ENCODE measurements at regions not wholly inside any gene's neighbourhood (a gene's known extent, or its start where the extent isn't known, plus 50 kb on each side); places are given as distances from the start of the nearest gene placed in this dataset.

- no peak for DNase-seq
These were observed 389.9 kb upstream of the ANXA10 start for GRCh38 chr4:167702391-167702790.

- DNase-seq: no peak
These were observed 380.8 kb upstream of the ANXA10 start for GRCh38 chr4:167711517-167711916.

- peak; percentile 83 for DNase-seq
These were observed 378.6 kb upstream of the ANXA10 start for GRCh38 chr4:167713756-167714155.

DNA sequence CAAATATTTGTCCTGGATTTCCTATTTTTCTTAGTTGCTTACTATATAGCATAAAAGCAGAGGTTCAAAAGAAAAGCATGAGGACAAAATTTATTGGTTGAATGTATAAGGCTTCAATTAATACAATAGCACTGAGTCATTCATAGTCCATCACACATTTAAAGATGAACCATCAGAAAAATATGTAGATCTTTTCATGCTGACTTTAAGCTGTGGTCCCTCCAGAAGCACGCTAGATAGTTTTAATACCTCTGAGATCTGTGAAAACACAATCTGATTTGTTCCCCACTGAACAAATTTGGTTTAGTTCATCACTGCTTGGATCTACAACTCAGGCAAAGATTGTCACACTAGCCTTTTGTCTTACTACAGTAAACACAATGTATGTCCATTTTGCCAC is 377.2 kb upstream of the ANXA10 start:
- peak; percentile 91 for DNase-seq

- no peak for DNase-seq
These were observed 374.8 kb upstream of the ANXA10 start for GRCh38 chr4:167717495-167717894.

DNA sequence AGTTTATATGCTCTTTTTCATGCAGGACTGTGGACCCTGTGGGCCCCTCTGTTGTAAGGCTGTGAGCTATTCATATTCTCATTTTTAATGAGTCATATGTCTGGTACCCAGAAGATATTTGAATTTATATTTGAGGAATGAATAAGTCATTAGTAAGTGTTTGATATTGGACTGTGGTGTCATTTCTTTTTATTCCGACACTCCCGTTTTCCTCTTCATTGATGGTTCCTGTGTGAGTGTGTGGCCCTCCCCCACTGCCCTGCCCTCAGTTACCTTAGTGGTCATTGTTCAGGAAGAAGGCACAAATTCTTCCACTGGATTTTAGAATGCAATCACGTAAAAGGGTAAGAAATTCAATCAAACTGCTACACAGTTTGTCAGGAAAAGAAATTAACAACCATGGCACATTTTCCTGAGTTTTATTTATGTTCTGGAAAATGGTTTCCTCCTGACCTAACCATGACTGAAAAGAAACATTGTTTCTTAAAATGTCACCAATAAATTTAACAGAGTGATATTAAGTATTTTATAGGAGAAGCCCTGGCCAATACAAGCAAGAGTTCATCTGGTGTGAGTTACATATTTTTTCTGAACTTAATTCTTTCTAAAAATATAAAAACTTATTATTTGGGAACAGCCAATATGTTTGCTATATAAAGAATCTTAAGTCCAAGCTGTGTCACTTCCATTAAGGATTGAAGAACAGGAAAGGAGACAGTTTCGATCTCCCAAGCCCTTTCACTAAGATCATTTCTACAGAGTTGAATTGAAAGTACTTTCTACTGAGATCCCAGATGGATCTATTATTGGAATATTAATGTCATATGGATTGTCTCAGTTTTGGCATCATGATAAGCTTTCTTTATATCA is 370.5 kb upstream of the ANXA10 start:
- DNase-seq: peak; percentile 73

GRCh38 chr4:167722487-167722808 is 369.9 kb upstream of the ANXA10 start:
- peak; percentile 18 for DNase-seq

- DNase-seq: no peak
These were observed 367.4 kb upstream of the ANXA10 start for GRCh38 chr4:167724941-167725340.

DNA sequence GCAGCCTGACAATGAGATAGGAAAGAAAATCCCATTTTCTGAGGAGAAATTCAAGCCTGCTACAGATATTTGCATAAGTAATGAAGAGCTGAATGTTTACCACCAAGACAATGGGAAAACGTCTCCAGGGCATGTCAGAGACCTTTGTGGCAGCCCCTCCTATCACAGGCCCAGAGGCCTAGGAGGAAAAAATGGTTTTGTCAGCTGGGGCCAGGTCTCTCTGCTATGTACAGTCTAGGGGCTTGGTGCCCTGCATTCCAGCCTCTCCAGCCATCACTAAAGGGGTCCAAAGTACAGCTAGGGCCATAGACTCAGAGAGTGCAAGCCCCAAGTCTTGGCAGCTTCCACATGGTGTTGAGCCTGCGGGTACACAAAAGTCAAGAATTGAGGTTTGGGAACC is 361.6 kb upstream of the ANXA10 start:
- no peak for DNase-seq

DNA sequence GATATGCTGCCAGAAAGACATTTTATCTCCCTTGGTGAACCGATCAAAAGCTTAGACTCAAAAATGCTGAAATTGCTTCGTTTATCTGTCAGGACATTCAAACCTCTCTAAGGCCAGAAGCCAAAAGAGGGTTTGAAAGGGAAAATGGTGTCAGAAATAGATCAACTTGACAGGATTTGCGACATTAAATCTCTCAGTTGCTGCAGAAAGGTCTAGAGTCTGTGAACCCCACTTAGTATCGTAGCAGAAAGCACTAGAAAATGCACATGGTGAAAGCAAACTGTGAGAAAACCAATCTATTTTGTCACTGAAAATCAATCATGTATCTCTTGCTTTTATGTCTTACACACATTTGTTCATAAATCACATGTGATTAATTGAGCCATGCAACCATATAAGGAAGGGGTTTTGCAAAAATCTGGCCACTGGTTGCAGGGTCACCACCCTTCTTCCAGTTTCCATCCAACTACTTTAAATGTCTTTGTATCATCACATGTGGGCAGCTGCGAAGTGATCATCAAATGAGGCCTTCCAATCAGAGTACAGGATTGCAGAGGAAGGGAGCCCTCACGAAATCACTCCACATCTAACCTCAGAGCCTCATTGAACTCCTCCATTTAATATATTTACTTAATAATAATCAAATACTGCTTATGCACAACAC is 347.2 kb upstream of the ANXA10 start:
- DNase-seq: no peak

DNA sequence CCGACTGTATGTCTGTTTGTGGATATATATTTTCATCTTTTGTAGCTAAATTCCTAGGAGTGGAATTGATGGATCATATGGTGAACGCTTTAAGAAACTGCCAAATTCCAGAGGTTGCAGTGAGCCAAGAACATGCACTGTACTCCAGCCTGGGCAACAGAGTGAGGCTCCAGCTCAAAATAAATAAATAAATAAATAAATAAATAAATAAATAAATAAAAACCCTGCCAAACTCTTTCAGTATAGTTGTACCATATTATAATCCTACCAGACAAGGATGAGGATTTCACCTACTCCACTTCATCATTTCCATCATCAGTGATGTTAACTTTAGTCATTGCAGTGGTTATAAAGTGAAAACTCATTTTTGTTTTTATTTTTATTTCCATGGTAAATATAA is 325.1 kb upstream of the ANXA10 start:
- no peak for DNase-seq

GRCh38 chr4:167774646-167775045 is 317.7 kb upstream of the ANXA10 start:
- DNase-seq: no peak

DNA sequence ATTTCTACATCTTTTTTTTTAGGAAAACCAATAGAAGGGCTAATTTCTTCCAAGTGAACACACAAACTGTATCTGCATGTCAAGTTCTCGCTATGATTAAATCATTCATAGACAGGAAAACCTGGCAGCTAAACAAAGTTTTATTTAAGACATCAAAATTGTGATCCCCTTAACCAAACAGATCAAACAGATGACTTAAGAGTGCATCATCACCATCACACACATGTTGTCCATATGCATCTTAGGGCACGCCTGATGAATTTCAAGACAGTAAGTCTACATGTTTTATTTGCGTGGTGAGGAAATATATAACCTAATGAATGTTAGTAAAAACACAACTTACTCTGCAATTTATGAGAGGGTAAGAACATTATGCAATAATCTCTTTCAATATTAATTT is 317.0 kb upstream of the ANXA10 start:
- DNase-seq: peak; percentile 41

GRCh38 chr4:167779280-167779679 is 313.1 kb upstream of the ANXA10 start:
- no peak for DNase-seq

DNA sequence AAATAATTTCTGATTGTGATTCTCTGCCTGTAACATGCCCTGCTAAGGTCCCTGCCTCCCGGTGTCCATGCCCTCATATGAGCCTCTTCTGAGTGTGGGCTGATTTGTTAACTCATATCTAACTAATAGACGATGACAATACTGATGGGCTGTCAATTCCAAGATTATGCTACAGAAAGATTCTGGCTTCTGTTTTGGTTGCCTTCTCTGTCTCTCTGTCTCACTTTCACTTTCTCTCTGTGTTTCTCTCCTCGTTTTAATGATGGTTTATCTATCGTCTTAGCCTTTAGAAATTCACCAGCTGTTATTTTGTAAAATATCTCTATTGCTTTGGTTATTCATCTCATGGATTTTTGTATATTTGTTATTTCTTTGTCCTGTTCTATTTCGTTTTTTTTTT is 312.5 kb upstream of the ANXA10 start:
- no peak for DNase-seq

DNA sequence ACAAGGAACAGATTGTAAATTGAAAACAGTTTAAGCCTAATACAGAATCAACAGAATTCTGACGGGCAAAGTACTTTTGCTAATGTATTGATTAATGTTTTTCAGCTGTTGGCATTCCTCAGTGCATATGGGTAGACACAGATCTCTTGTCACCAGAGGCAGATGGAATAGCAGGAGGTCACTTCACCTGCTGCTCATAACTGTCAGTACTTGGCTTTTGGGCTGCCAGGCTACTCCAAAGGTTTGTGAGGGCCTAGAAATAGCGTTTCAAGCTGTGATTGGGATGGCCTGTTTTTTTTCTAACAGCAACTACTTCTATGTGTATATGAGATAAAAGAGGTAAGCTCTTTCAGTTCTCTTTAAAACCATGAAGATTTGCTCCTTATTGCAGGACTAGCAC is 307.5 kb upstream of the ANXA10 start:
- no peak for DNase-seq

DNA sequence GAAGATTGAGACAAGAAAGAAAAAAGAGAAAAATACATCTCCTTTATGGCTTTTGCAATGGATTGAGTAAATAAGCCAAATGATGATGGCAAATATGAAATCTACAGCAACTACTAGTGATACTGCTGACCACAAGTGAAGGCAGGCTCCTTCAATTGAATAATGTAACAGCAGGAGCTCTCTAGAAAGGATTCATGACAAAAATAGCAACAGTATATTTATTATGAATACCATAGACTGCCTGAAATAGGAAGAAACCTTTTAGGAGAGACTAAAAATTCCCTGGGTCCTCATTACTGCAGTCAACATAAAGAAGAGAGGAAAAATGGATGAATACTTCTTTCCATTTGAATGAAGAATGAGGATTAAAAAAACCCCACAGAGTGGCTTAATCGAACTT is 306.8 kb upstream of the ANXA10 start:
- DNase-seq: peak; percentile 34

DNA sequence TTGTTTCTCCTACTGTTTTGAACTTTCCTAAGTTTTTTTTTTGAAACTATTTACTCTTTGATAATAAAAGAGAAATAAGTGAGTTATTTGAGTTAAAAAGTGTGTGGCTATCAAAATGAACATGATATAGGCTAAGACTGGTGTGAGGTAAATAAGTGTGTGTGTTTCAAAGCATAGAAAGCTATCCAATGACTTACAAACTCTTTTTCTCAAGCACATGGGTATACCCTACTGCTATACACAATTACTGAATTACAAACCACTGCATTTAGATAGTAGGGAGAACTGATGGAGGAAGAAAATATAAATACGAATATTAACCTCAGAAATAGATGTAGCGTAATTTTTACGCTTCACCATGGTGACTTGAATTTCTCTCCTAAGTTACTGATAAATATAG is 305.8 kb upstream of the ANXA10 start:
- DNase-seq: no peak

GRCh38 chr4:167787231-167787630 is 305.1 kb upstream of the ANXA10 start:
- DNase-seq: no peak

- no peak for DNase-seq
These were observed 289.7 kb upstream of the ANXA10 start for GRCh38 chr4:167802463-167803212.

- no peak for DNase-seq
These were observed 280.4 kb upstream of the ANXA10 start for GRCh38 chr4:167811958-167812357.

DNA sequence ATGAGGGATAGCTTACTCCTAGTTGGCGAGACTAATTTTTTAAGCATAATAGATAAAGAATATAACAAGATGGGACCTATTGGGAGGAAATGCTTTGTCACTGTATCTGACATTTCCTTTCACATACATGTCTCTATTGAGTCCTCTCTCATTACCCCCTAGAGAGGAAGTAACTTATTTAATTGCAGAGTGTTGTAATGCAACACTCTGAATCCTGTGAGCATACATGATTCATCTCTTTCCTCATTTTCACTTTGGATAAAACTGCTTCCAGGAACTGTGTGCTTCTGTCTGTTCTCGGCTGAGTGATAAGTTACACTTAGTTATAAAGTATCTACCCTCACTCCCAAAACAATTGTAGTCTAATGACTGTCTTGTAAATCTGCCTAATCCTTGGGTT is 266.1 kb upstream of the ANXA10 start:
- DNase-seq: peak; percentile 8

DNA sequence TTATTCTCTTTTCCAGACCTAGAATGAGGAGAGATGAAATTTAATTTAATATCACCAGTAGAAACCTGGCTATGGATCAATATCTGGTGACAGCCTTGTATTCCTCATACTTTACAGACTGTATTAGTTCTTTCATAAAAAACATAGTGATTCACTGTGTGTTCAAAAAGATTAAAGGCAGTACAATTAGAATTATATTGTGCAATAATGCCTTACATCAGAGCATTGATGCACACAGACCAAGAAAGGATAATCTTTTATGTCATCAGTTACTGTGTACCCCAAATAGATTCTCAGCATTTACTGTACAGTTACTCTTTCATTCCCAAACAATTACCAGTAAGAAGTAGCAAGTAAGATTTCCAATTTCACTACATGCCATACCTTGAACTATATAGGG is 260.5 kb upstream of the ANXA10 start:
- no peak for DNase-seq

DNA sequence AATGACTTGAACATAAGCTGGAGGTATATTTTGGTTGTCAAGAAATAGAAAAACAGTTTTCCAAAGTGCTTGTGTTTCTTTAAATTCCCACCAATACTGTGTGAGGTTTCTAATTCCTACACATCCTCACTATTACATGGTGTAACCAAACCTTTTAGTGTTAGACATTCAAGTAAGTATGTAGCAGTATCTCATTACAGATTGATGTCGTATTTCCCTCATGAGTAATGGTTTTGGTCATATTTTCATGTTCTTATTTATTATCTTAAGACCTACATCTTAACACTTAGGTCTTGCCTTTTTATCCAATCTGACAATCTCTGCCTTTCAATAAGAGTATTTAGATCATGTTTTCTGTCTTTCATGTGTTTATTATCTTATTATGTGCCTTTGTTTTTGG is 253.7 kb upstream of the ANXA10 start:
- peak; percentile 40 for DNase-seq

Measured in fibroblast of skin of scalp (primary cell).